NT2/D1 (cell line): ENCODE measurements at regions not wholly inside any gene's neighbourhood (a gene's known extent, or its start where the extent isn't known, plus 50 kb on each side); places are given as distances from the start of the nearest gene placed in this dataset.
"Not testable (repeated sequence)": the region's sequence is repeated elsewhere in the genome, so short reads cannot be mapped to it uniquely, and the experiment has no call there.

Experiments
- SUZ12 ChIP-seq: IDR thresholded peaks from 2 replicates; pipeline ENCODE4 v1.6.1; 2011; ENCODE audit not compliant: insufficient read length, insufficient read depth; ENCODE audit errors: extremely low read depth
- YY1 ChIP-seq: IDR thresholded peaks from 2 replicates; pipeline ENCODE4 v1.6.1; 2011; ENCODE audit not compliant: insufficient read length, insufficient read depth

DNA sequence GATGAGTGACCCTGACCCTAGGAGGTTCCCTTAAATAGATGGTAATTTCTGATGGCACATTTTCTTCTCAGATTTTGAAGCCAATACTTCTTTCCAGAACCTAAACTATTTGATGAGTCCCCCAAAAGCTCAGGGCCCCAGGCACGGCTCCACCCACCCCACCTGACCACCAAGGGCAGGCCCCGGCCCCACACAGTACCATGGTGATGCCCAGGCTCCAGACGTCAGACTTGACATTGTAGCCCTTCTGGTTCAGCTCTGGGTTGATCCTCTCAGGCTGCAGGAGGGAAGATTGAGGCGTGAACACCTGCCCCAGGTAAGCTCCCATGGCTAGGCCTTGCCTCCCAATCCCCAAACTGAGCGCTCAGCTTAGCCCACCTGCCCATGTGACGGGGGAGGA lies 90.3 kb downstream of the KCNJ18 start:
- TF ChIP-seq YY1, SUZ12: not testable (repeated sequence)
